ELR (cell line): ENCODE measurements at regions not wholly inside any gene's neighbourhood (a gene's known extent, or its start where the extent isn't known, plus 50 kb on each side); places are given as distances from the start of the nearest gene placed in this dataset.

Experiments used
- DNase-seq: peaks from one replicate; pipeline ENCODE4 v3.0.0-alpha.2; 2015; ENCODE audit warnings: low read depth

DNA sequence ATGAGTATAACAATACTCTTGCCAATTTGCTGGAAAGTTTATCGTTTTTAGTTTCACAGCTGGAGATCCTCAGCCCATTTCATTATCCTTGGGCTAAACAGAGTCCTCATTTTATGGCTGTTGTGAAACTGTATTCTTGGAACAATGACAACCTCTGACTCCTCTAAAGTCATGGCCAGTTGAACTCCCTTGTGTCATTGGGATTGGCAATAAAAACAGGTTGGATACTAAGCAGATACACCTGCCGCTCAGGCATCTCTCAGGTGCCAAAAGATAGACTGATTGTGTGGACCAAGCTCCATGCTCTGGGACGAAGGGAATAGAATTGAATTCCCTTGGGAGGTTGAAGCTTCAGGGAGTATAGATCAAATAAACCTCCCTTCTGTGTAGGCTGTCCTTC is 182.2 kb downstream of the WDR11 start:
- no peak for DNase-seq

DNA sequence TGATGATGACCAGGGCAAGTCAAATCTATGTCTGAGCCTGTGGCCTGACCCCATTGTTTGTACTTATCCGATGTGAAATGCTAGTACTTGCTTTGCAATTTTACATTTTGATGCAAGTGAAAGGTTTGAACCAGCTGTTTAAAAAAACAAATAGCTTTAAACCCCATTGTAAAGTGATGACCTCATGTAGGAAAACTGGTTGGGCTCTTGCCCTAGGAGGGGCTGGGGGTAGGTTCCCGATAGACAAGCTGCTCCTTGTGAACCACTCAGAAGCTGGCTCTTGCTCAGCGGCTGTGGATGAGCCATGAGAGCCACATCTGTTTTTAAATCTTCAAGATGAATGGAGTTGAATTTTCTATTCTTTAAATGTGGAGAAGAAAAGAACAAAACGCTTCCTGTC is 185.3 kb downstream of the WDR11 start:
- DNase-seq = no peak

DNA sequence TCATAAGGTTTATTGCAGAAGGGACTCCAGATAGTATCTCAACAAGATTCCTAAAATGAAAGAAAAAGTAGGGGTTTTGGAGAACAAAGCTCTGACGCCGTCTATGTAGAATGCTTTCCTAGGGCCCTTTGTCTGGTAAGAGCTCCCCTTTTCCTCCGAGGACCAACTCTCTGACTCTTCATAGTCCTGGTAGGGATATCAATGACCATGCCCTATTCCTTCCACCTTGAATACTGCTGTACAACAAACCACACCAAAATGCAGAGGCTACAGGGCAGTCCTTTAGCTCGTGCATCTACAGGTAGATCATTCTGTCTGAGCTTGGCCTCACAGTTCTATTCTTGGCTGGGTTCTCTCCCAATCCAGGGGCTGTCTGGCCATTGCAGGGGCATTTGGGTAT is 190.3 kb downstream of the WDR11 start:
- DNase-seq = no peak

DNA sequence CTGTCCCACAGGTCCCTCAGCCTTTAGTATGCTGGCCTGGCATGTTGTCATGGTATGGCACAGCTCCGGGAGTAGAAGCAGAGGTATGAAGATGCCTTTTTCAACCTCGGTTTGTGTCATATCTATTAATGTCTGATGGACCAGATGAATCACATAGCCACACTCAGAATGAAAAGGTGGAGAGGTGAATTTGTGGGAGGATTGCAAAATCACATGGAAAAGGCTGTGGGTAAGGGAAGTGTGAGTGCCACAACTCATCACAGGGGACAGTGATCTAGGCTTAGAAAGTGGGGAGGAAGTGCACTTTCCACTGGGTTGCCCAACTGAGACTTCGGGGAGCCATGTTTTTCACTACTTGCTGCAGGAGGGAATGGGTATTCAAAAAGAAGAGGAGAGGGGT is 190.7 kb downstream of the WDR11 start:
- DNase-seq = no peak

DNA sequence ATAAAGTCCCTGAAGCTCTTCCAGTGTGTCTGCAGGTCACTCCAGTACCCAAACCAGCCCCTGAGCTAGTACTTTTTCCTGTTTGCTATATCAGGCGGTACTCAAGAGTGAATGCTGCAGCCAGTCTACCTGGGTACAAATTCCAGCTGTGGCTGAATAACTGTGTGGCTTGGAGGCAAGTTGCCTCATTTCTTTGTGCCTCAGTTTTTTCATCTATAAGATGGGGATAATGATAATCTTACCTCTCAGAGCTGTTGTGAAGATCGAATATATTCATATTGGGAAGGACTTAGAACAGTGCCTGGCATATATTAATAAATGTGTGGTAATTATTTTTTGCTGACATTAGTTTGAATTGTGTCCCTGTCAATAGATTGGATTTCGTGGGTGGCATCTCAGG is 191.2 kb downstream of the WDR11 start:
- no peak for DNase-seq

DNA sequence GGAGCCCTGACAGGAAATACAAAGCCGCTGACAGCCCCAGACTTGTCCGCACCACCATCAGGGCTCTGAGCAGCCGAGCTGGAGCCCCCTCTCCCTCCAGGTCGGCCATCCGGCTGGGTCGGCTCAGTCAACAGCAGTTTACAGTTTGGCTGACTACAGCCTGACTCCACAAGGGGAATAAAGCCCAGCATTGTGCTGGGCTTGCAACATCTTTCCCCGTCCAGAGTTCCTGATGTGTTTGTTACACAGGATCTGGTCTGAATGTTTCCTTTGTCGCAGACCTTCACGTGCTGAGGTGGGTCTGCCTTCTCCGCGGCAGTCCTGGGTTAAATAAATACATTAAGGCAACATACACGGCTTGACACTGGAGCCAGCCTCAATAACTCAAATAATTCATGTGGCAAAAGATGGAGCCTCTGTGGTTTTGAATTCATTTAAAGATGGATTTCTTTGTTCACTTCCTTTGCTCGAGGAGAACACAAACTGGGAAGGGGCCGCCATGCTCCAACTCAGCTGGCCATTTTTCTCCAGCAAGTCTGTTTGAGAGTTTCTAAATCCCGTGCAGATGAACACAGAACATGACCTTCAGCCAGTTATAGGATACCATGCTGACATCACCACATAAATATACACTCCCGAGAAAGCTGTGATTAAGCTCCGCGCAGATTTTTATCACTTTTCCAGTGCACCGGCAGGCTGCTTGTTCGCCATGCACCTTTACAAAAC is 192.1 kb downstream of the WDR11 start:
- no peak for DNase-seq

DNA sequence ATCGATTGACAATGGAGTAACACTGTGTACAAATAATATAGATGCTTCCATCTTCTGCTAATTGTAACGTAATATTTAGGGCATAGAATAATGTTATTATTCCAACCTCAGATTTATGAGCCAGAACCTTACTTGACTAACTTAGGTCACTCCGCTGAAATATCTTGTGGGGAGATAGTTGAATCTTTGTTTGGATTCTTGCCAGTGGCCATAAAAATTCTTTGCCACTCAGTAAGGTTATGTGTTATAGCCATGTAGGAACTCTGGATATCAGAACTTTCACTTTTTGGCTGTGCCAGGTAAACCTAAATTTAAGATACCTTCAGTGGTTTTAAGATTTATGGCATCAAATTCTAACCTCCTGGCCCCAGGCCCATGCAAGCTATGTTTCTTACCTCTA is 197.6 kb downstream of the WDR11 start:
- no peak for DNase-seq

DNA sequence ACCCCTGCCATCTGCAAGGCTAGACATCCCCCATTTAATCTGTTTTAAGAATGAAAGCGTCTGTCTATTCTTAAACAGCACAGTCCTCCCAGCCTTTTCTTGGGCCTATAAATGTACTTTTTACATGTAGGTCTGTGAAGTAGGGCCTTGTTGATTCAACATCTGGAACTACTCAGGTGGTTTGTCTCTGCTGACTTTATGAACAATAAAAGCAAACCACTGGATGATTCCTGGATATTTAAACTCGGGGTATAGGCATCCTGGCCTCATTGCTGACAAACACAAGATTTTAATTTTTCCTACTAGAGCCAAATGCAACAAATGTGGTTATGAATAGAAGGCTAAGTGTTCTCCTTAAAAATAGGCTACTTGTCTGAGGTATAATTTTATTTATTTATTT is 198.3 kb downstream of the WDR11 start:
- no peak for DNase-seq

DNA sequence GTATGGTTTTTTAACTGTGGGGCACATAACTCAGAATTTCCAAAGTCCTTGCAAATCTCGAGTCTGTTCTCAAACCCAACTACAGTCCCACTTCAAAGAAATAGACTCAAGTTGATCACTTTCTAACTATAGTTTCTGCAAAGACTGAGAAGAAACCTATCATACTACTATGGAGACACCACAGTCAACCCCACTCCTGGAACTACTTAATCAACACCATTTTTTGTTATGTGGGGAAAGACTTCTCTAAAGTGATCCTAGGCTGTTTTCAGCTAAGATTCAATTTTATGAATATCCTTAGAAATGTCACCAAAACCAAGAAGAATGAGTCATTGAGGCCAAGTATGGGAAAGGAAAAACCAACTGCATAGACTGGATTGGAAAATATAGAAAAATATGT is 198.8 kb downstream of the WDR11 start:
- DNase-seq = no peak

DNA sequence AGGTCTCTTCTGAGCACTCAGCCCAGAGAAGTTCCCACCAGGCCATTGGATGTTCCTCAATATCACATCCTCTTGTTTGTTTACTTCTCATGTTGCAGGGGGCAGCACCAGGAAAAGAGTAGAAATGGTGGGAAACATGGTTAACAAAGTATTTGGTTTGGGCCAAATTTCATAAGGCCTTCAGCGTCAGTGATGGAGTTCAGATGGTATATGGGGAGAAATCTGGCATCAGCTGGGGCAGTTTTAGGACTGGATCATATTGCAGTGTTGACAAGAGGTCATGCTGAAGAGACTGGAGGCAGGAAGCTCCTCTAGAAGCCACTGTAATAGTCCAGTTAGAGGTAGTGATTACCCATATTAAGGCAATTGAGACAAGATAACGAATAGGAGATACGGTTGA is 200.0 kb downstream of the WDR11 start:
- no peak for DNase-seq

DNA sequence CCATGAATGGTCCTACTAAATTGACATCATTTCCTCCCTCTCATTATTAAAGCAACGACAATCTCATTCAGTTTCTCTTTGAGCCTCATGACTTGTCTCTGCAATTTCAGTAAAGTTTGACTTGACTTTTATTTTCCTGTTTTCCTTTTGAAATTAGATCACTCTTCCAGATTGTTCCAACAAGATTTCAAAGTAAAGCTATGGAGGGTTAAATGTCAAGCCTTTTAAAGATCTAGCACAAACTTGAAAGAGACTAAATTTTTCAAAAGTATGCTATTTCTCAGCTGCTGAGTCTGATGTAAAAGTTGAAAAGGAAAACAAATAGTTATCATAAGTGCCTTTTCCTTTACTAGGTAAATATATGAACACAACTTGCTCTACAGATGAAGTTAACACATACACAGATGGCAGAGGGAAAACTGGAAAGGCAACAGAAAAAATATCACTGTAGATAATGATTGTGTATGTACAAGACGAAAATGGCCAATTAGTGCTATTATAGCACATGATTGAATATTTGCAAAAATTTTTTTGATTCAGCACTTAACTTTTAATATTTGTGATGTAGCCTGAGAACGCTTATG is 200.6 kb downstream of the WDR11 start:
- DNase-seq = no peak

DNA sequence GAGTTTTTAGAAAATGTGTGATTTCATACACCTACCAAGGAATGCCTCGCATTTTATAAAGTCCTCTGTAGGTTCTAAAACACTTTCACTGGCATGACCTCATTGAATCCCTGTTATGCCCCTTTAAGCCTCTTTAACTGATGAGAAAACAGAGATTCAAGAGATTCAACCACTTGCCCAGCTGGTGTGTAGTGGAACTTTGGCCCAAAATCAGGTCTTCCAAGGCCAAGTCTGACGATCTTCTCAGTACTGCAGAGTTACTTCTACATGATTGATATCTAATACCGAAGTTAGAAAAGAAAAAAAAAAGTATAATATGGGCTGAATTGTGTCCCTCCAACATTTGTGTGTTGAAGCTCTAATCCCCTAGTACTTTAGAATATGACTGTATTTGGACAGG is 202.0 kb downstream of the WDR11 start:
- DNase-seq = no peak

DNA sequence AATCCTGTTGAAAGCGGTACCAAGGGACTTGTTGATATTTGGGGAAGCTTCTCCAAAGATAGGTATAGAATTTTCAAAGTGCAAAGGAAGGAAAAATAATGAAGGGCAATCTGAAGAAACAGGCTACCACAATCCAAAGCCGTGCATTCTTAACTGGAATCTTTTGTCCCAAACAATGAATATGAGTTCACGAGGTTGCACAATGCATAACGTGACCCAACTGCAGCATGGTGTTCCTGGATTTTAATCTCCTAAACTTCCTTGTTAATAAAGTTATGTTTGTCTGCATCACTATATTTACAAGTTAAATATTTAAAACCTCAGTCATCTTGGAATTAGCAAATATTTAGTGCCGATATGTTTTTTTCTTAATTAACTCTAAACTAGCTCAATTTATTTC is 203.7 kb downstream of the WDR11 start:
- no peak for DNase-seq

DNA sequence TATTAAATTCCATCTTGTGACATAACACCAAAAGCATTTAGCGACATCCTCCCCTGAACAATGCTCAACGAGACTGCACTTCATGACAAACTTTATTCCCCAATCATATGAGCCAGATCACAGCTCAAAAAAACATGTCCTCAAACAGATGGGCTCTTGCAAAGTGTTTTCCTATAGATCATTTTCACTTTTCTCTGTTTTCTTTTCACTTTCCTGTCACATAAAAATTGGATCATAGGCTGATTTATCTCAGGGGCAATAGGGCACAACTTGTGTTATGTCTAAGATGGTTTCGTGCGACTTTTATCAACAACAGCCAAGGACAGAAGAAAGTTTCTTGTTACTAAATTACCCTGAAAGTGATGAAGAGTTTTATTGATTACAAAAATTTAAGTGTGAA is 206.1 kb downstream of the WDR11 start:
- no peak for DNase-seq

DNA sequence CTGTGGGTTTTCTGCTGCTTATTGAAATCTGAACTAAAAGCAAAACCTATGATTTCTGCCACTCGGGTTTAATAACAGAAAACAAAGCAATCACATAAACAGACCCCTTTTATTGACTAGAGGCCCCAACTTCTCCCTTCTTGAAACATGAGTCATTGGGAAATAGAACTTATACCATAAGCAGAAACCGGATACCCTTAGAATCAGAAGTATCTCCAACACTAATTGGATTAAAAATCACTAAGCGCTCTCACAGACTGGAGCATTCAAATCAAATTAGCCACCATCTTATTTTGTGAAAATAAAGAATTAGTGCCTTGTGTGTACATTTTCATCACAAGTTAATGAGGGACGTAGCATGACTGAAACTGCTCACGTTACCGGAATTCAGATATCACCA is 206.9 kb downstream of the WDR11 start:
- no peak for DNase-seq

DNA sequence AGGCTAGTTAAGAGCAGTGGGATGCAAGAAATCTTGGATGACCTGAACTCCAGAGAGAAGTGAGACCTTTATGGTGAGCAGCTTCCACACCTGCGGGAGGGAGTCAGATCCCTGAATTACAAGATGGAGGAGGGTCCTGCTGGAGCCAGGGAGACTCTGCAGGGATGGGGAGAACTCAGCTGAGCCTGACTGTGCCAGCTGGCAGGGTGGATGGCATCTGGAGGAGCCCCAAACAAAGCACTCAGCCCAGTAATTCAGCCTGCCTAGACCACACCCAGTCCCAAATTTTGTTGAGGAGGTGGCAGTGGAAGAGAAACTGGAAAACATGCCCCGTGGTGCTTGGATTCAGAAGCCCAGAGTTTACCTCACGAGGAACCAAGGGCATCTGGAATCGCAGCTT is 208.2 kb downstream of the WDR11 start:
- no peak for DNase-seq

DNA sequence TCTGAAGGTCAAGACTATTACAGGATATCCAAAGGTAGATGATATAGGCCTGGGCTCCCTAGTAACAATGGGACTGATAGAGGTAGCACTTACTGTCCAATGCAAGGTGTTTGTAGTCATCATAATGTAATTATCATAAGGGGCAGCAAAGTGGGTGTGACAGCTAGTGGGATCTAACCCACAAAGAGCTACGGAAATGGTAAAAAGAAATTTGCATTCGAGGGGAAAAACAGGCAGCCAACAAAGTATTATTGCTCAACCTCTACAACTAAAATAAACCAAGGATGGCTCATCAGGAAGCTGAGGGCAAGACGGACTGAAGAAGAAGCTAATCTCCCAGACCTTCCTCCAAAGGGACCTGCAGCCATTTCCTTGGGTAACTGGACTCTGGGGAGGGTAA is 211.0 kb downstream of the WDR11 start:
- DNase-seq = no peak

DNA sequence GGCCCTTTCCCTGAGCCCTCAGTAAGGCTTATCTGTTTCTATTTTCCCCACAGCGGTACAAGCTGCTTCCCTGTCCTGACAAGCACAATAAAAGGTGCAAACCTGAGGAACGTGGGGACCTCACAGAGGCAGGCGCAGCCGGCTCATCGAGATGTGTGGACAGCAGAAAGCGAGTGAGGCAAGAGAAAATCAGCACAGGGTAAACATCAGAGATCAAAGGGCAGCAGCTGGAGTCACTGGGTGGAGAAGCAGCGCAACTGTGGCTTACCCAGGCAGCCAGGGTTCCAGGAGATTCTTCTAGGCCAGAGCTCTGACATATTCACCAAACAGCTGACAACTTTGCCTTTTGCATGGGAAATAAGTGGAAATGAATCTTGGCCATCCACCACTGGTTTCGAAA is 212.6 kb downstream of the WDR11 start:
- DNase-seq = no peak

DNA sequence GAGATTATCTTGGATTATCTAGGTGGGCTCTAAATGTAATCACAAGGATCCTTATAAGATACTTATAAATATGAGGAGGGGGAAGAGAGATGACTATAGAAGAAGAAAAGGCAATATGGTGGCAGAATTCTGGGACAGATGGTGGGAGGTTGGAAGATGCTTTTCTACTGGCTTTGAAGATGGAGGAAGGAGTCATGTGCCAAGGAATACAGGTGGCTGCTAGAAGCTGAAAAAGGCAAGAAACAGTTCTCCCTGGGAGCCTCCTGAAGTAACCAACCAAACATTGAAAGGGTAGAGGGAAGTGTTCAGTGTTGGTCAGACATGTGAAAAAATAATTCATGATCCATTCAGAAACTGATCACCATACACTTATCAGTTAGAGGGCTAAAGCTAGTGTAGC is 213.3 kb downstream of the WDR11 start:
- DNase-seq = no peak

DNA sequence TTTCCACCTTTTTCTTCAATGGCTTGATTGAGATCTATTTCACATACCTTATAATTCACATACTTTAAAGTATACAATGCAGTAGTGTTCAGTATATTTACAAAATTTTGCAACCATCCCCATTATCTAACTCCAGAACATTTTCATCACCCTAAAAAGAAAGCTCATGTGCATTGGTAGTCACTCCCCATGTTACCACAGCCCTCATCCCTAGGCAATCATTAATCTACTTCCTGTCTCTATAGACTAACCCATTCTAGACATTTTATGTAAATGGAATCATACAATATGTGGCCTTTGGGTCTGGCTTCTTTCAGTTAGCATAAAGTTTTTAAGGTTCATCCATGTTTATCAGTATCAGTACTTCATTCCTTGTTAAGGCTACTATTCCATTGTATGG is 214.2 kb downstream of the WDR11 start:
- DNase-seq = no peak

DNA sequence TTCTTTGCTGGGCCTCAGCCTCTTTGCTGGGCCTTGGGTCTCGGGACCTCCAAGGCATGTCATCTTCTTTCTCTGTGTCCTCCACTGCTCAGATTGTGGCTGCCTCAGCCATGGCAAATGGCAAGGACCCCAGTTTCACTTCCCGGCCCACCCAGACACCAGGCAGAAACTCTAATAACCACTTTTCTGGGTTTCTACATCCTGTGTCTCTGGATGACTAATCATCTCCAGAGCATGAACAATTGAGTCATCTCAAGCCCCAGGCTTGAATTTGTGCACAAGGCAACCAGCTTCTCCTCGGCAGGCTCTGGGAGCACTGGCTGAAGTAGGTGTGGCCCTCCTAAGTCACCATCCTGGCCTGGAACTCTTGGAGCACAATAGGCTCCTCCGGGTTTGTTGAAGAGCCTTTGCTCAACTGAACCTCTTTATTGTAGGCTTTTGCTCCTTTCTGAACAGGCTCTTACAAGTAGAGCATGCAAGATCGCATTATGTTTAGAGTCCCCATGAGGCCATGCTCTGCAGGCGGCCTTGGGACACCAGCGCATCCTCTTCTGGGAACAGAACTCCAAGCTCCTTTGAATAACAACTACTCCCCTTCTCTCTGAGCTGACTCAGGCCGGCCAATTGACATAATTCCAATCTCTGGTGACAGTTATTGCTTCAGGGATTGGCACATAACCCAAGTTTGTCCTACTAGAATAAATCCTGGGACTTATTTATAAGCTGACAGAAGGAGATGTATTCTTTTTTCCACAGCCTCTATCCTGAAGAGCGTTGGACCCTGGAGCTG is 218.1 kb downstream of the WDR11 start:
- peak; percentile 14 for DNase-seq

DNA sequence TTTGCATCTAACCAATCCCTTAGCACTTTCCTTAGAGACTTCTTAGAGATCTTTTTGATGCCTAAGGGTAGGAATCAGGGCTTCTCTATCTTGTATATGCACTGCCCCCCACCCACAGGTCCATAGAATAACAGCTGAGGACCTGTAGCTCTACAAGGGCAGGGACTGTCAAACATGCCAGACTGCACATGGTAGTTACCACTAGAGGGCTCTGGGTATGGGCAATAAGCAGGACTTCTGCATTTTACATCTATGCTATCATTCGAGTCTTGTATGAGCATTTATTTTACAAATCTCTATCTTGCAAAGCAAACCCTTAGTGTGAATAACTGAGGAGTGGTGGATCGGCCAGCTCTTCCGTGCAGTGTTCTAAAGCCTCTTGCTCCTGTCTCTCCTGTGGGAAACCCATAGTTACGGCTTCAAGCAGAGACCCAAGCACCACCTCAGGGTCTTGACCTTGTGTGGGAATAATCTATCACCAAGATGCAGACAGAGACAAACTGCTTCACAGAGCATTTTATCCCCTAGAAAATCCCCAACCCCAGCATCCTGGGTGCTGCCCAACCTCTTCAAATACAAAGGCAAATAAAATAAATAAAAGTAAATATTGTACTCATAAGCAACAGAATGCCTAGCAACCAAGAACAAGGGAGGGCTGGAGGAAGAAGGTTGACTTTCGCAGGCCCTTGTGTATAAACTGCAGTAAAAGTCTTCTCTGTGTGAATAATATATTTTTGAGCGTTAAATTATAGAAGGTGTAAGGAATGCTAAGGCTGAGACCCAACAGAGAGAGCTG is 219.3 kb downstream of the WDR11 start:
- no peak for DNase-seq

DNA sequence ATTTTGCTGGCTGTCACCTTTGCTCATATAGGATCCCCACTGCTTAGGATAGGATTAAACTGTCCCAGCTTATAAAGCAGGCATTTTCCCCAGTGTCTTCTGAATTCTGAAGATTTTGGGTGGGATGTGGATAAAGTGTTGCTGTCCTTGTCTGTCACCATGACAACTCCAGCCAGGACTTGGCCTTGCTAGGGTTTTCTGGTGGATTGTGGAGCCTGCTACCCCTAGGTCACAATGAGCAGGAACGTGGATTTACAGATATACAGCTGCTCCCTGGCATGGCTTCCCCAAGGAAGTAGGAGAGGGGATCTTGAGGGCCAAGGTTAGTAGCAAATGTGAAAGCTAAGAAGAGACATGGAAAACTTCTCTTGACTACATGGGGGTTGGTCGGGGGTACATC is 220.7 kb downstream of the WDR11 start:
- DNase-seq = no peak
